SK-N-MC (cell line): ENCODE measurements at regions not wholly inside any gene's neighbourhood (a gene's known extent, or its start where the extent isn't known, plus 50 kb on each side); places are given as distances from the start of the nearest gene placed in this dataset.

Experiments used
- EZH2 ChIP-seq: fragments of 200-600 bp; sonication (generic); IDR thresholded peaks from one replicate; pipeline ENCODE4 v1.6.1; 2017; ENCODE audit warnings: antibody characterized with exemption
- FOXP2 ChIP-seq: optimal IDR thresholded peaks from 2 replicates; pipeline ENCODE3; 2011; ENCODE audit warnings: mild to moderate bottlenecking, moderate library complexity; ENCODE audit not compliant: insufficient read depth; ENCODE audit errors: extremely low read length, control extremely low read depth
- POLR2AphosphoS5 ChIP-seq: IDR thresholded peaks from 2 replicates; pipeline ENCODE4 v1.6.1; 2012; ENCODE audit warnings: mild to moderate bottlenecking, low read depth, low read length, borderline replicate concordance

- no peak for TF ChIP-seq EZH2
- no peak for TF ChIP-seq POLR2AphosphoS5
- no peak for TF ChIP-seq FOXP2
Measured at GRCh38 chr12:94025068-94025467, 123.3 kb upstream of the PLXNC1 start.
